A673 (cell line): ENCODE measurements at regions not wholly inside any gene's neighbourhood (a gene's known extent, or its start where the extent isn't known, plus 50 kb on each side); places are given as distances from the start of the nearest gene placed in this dataset.

Experiments used
- CTCF ChIP-seq: fragments of 300-800, 200-600 bp; sonication (generic); conservative IDR thresholded peaks from 2 replicates; pipeline ENCODE4 v1.5.1; 2017; ENCODE audit warnings: low read depth, mild to moderate bottlenecking, antibody characterized with exemption, low read length, moderate library complexity, mixed read lengths
- EZH2 ChIP-seq: fragments of 200-600 bp; sonication (generic); IDR thresholded peaks from 2 replicates; pipeline ENCODE4 v1.6.1; 2017; ENCODE audit warnings: borderline replicate concordance, low read depth, mild to moderate bottlenecking, mixed read lengths, antibody characterized with exemption, low read length; ENCODE audit not compliant: poor library complexity, severe bottlenecking

GRCh38 chr16:58848662-58849002 is 114.5 kb upstream of the GOT2 start:
- TF ChIP-seq CTCF: no peak
- TF ChIP-seq EZH2: no peak
